ENCODE measurements at regions not wholly inside any gene's neighbourhood (a gene's known extent, or its start where the extent isn't known, plus 50 kb on each side); places are given as distances from the start of the nearest gene placed in this dataset.

GRCh38 chrX:10021461-10022272, 54.5 kb downstream of the CLDN34 start:
- DNase-seq (ENCODE audit: low read depth in 4 of 4, low spot score in 1 of 4): no peak

DNA sequence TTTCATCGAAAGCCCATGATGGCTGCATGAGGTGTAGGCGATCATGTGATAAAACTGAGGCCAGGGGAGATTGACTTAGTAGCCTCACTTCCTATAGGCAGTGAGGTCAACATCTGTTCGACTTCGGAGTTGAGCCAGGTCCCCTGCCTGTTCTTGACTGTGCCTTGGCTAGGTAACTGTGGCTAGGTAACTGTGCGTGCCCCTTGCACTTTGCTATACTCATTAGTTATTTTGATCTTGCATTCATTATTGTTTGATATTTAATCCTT, 55.0 kb downstream of the CLDN34 start:
- DNase-seq (ENCODE audit: low read depth in 4 of 4, low spot score in 1 of 4): no peak

DNA sequence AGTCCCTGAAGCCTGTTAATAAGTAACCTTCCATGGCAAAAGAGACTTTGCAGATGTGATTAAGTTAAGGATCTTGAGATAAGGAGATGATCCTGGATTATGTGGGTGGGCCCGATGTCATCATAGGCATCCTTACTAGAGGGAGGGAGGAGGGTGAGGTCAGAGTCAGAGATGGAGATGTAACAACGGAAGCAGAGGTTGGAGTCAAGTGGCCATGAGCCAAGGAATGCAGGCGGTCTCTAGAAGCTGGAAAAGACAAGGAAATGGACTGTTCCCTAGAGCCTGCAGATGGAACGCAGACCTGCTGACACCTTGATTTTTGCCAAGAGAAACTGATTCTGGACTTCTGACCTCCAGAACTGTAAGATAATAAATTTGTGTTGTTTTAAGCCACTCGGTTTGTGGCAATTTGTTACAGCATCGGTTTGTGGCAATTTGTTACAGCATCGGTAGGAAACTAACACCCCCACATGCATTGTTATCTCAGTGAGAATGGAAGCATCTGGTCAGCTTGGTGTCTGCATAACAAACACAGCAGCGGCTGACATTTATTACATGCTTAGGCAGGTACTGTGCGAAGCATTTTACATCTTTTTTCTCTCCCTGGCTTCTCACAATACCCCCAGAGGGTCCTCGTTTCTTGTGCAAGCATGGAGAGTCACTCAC, 55.6 kb downstream of the CLDN34 start:
- DNase-seq (ENCODE audit: low read depth in 4 of 4, low spot score in 1 of 4): no peak

GRCh38 chrX:10023821-10024220, 56.7 kb downstream of the CLDN34 start:
- DNase-seq (ENCODE audit: low read depth in 4 of 4, low spot score in 1 of 4): no peak

GRCh38 chrX:10025742-10026493, 58.8 kb downstream of the CLDN34 start:
- no peak for DNase-seq (ENCODE audit: low read depth in 4 of 4, low spot score in 1 of 4)

GRCh38 chrX:10028283-10029104, 61.3 kb downstream of the CLDN34 start:
- DNase-seq (ENCODE audit: low read depth in 4 of 4, low spot score in 1 of 4): no peak

DNA sequence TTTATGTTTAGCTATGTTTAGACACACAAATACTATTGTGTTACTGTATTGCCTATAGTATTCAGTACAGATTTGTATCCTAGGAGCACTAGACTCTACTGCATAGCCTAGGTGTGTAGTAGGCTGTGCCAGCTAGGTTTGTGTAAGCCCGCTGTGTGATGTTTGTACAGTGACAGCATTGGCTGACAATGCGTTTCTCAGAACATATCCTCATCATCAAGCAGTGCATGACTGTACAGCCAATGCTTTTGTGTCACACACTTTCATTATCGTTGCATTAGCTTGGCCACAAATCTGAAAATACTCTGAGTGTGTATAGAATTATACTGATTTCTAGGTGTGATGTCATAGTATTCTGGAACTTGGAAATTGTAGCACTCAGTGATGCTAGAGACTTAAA, 63.4 kb downstream of the CLDN34 start:
- no peak for DNase-seq (ENCODE audit: low read depth in 4 of 4, low spot score in 1 of 4)

GRCh38 chrX:10031746-10032145, 64.6 kb downstream of the CLDN34 start:
- no peak for DNase-seq (ENCODE audit: low read depth in 4 of 4, low spot score in 1 of 4)

- DNase-seq (ENCODE audit: low read depth in 4 of 4, low spot score in 1 of 4): no peak
Measured at GRCh38 chrX:10032147-10032546, 65.0 kb downstream of the CLDN34 start.

DNA sequence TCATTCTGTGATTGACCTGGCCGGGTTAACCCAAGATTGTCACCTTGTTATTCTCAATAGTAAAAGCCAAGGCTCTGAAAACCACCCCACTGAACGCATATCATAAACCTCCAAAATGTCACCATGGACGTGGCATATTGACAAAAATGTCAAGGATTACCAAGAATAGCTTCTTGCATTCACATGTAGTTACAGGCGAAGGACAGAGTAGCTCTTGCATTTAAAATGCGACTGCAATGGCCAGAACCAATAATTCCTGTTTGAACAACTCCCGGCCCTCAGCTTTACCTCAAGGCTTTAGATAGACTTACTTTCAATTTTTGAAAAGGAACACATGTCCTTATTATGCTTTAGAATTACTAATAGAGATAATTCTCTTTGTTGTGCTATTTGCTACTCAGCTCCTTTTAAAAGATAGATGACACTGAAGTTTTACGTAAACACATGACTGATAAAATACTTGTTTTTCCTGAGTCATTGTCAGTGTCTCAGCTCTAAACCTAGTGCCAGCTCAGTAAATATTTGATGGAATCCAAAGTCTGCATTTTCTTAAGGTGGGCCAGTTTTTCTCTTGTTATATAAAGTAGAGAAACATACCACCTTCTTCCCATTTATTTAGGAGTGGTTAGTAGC, 66.3 kb downstream of the CLDN34 start:
- no peak for DNase-seq (ENCODE audit: low read depth in 4 of 4, low spot score in 1 of 4)

DNA sequence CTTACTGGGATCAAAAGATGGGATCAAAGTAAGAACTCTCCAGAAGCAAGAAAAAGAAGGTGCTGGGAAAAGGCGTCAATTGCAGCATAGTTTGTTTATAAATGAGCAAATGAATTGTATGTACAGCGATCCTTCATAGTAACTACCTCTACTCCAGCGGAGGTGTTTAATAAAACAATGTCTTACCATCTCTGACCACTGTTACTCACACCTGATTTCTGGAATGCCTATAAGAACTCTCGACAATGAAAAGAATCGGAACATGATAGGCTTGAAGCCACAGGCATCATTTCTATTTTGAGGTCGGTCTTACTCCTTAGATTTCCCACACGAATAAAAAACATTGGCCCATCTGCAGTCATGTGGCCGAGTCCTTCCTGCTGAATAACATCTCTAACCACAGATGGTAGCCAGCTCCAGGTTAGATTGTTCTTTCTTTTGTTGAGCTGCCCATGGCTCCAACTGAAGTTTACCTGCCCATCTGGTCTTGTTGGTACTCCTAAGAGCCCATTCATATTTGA, 67.6 kb downstream of the CLDN34 start:
- no peak for DNase-seq (ENCODE audit: low read depth in 4 of 4, low spot score in 1 of 4)

GRCh38 chrX:10038585-10038984, 71.4 kb downstream of the CLDN34 start:
- no peak for DNase-seq (ENCODE audit: low read depth in 4 of 4, low spot score in 1 of 4)

DNA sequence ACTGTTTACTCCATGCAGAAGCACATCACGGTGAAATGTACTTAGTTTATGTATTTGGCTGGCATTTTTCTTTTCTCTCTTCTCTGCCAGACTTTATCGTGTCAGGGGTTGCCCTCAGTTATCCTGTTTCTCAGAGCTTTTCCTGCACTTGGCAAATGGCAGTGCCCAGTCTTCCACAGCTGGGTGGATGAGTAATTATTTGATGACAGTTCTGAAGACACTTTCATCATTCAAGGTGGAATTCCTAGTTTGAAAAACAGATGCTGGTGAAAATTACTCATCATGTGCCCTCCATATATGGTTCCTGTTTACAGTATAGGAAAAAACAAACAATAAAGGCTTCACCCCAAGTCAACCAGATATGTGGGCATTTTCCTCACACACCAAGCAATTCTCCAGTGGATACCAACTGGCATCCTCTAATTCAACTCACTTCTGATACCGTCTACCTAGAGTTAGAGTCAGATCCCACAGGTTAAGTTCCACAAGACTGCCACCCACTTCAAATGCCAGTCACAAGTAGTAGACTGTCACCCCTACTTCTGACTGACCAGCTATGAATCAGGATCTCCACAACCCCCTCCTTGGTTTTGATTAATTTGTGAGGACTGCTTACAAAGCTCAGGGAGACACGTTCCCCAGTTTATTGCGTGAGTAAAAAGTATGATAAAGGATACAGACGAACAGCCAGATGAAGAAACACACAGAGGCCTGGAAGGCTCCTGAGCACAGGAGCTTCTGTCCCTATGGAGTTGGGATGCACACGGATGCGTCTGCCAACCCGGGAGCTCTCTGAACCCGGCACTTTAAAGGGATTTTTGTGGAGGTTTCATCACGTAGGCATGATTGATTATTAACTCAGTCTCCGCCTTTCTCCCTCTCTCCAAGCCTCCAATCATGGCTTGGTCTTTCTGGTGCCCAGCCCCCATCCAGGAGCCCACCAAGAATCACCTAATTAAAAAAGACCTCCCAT, 72.9 kb downstream of the CLDN34 start:
- DNase-seq (ENCODE audit: low read depth in 4 of 4, low spot score in 1 of 4): no peak

- no peak for DNase-seq (ENCODE audit: low read depth in 4 of 4, low spot score in 1 of 4)
Measured at GRCh38 chrX:10040961-10041360, 73.8 kb downstream of the CLDN34 start.

- no peak for DNase-seq (ENCODE audit: low read depth in 4 of 4, low spot score in 1 of 4)
Measured at GRCh38 chrX:10041383-10041782, 74.2 kb downstream of the CLDN34 start.

DNA sequence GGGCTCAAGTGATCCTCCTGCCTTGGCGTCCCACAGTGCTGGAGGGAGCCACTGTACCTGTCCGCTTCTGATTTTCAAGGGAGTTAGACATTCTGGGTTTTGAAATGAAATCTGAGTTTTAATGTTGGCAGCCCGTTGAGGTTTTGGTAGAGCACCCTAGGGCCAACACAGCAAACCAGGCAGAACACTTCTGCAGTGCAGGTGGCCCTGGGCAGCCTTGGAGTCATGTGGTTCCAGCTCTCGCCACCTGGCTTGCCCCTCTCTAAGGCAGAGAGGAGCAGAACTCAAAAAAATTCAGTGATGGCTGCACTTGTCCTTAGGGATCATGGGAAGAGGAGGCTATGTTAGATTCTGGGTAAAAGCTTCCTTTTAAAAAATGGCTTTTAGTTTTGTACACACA, 74.9 kb downstream of the CLDN34 start:
- DNase-seq (ENCODE audit: low read depth in 4 of 4, low spot score in 1 of 4): no peak

DNA sequence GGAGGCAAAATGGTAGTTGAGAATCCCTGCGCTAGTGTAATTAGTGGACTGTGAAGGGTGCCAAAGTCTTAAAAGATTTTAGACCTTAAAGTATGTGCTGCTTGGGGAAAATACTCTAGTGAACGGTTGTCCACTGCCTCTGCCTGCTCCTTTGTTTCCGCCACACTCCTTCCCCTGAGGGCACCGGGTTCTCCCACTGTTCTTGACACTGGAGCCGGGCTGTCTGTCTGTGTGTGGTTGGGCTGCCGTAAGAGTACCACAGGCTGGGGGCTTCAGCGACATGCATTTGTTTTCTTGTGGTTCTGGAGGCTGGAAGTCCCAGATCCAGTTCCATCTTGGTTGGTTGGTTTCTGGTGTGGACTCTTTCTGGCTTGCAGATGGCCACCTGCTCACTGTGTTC, 76.2 kb downstream of the CLDN34 start:
- DNase-seq (ENCODE audit: low read depth in 4 of 4, low spot score in 1 of 4): no peak

DNA sequence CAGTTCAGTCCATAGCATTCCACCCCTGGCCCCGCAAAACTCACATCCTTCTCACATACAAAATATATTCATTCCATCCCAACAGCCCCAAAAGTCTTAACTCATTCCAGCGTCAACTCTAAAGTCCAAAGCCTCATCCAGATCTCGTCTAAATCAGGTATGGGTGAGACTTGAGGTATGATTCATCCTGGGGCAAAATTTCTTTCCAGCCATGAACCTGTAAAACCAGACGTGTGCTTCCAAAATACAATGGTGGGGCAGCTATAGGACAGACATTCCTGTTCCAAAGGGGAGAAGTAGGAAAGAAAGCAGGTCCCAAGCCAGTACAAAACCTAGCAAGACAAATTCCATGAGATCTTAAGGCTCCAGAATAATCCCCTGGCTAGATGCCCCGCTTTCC, 76.9 kb downstream of the CLDN34 start:
- DNase-seq (ENCODE audit: low read depth in 4 of 4, low spot score in 1 of 4): no peak

DNA sequence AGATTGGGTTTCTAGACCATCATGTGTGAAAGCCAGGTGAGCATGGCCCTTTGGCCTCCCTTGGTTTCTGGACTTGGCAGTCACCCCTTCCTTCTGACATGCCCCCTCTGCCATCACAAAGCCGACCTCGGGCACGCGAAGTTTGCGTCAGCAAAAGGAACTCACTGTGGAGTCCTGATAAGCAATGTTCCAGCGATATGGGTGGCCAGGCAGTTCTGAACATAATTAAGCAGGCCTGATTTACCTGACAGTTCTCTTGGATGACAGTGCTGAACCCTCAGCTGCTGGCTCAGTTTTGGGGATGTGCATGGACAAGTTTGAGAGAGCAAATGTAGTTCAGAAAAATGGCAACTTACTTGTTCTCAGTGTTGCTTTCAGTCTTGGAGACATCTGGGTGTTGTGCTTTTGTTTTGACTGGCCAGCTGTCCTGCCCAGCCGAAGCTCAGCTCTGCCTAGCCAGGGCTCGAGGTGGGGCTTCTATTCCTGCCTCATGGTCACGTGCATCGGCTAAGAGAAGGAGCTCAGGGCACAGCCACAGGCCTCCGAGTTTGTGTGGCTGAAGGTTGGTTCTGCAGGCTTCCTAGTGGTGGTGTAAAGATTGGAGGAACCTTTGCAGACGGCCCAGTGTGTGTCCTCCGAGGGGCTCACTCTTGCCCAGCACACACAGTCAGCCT, 78.3 kb downstream of the CLDN34 start:
- DNase-seq (ENCODE audit: low read depth in 4 of 4, low spot score in 1 of 4): no peak

Data from stimulated activated CD4-positive, alpha-beta T cell treated with anti-CD3 and anti-CD28 coated beads, Interleukin-1b, Interleukin-23, amount 100 ng/mL, for 24 hours (primary cell).